ENCODE measurements at regions not wholly inside any gene's neighbourhood (a gene's known extent, or its start where the extent isn't known, plus 50 kb on each side); places are given as distances from the start of the nearest gene placed in this dataset.

- no peaks in the 10 kb centered on the region for H3K9me3 Mint-ChIP-seq (ENCODE audit: unreplicated experiment)
- no peak overlapping the region for H3K27ac Mint-ChIP-seq (ENCODE audit: unreplicated experiment)
- Histone ChIP-seq H3K36me3 (ENCODE audit: control insufficient read depth, insufficient read depth, low read length) (no peaks in the 10 kb centered on the region), H3K27me3 (replicated peaks; ENCODE audit: control insufficient read depth, insufficient read depth, low read length) (no peaks in the 10 kb centered on the region), H3K4me1 (no peaks in the 10 kb centered on the region), H3K4me3 (ENCODE audit: low read depth, low read length) (no peak overlapping the region), H3K9me3 (no peaks in the 10 kb centered on the region)
- intact Hi-C loops (cut with micrococcal nuclease; ENCODE audit: unreplicated experiment) = no loop called here
- TF ChIP-seq, protein P1, sequence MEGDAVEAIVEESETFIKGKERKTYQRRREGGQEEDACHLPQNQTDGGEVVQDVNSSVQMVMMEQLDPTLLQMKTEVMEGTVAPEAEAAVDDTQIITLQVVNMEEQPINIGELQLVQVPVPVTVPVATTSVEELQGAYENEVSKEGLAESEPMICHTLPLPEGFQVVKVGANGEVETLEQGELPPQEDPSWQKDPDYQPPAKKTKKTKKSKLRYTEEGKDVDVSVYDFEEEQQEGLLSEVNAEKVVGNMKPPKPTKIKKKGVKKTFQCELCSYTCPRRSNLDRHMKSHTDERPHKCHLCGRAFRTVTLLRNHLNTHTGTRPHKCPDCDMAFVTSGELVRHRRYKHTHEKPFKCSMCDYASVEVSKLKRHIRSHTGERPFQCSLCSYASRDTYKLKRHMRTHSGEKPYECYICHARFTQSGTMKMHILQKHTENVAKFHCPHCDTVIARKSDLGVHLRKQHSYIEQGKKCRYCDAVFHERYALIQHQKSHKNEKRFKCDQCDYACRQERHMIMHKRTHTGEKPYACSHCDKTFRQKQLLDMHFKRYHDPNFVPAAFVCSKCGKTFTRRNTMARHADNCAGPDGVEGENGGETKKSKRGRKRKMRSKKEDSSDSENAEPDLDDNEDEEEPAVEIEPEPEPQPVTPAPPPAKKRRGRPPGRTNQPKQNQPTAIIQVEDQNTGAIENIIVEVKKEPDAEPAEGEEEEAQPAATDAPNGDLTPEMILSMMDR (IDR thresholded peaks at IDR 0.05; ENCODE audit: insufficient read depth in 1 of 2, low read depth in 1 of 2, low read length in 1 of 2, severe bottlenecking in 1 of 2, unreplicated experiment in 1 of 2) = no peak
- no peak for DNase-seq
- H3K4me3 Mint-ChIP-seq (ENCODE audit: unreplicated experiment) = no peak overlapping the region
- H3K4me1 Mint-ChIP-seq (ENCODE audit: low read depth, unreplicated experiment) = no peaks in the 10 kb centered on the region
- H3K36me3 Mint-ChIP-seq (ENCODE audit: insufficient read depth, unreplicated experiment) = no peaks in the 10 kb centered on the region
- no peaks in the 10 kb centered on the region for H3K27me3 Mint-ChIP-seq (ENCODE audit: insufficient read depth, unreplicated experiment)
- no TSS peak for BruUV-seq (replicated peaks)
- POLR2A ChIA-PET = no interaction called here
- CTCF ChIA-PET = no interaction called here
These were observed 115.6 kb upstream of the ADAMTS5 start for GRCh38 chr21:27082431-27083010.

DNA sequence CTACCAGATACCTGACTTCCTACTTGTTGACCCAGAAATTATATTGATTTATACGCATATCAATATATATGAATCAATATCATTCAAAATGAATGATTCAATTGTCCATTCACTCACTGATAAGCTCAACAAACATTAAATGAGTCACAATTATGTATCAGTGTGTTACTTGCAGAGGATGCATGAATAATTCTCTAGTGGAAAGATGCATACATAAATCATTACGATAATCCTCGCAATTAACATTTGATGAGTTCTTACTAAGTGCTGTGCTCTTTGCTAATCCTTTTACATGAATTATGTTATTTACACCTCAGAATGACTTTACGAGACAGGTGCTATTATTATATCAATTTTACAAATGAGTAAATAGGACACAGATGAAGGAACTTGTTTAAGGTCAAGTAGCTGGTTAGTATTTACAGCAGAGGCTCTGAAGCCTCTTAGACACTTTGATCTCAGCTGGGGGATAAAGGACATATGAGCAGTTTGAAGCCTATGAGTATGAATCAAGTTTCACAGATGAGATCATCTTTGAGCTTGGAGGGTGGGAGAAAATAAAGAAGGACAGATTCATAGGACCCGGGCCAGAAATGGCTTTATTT is 112.8 kb upstream of the ADAMTS5 start:
- H3K4me3 ChIP-seq (ENCODE audit: low read depth, low read length) = no peak overlapping the region
- Mint-ChIP-seq H3K27me3 (ENCODE audit: insufficient read depth, unreplicated experiment) (no peaks in the 10 kb centered on the region), H3K27ac (ENCODE audit: unreplicated experiment) (no peak overlapping the region), H3K4me1 (ENCODE audit: low read depth, unreplicated experiment) (no peaks in the 10 kb centered on the region), H3K9me3 (ENCODE audit: unreplicated experiment) (no peaks in the 10 kb centered on the region), H3K4me3 (ENCODE audit: unreplicated experiment) (no peak overlapping the region), H3K36me3 (ENCODE audit: insufficient read depth, unreplicated experiment) (no peaks in the 10 kb centered on the region)
- BruUV-seq (replicated peaks) = no TSS peak
- H3K36me3 ChIP-seq (ENCODE audit: control insufficient read depth, insufficient read depth, low read length) = no peaks in the 10 kb centered on the region
- CTCF ChIA-PET = no interaction called here
- intact Hi-C loops (cut with micrococcal nuclease; ENCODE audit: unreplicated experiment) = no loop called here
- no peaks in the 10 kb centered on the region for H3K4me1 ChIP-seq
- DNase-seq = no peak
- TF ChIP-seq, protein P1 (IDR thresholded peaks at IDR 0.05; ENCODE audit: insufficient read depth in 1 of 2, low read depth in 1 of 2, low read length in 1 of 2, severe bottlenecking in 1 of 2, unreplicated experiment in 1 of 2) = no peak
- no peaks in the 10 kb centered on the region for H3K9me3 ChIP-seq
- POLR2A ChIA-PET = no interaction called here
- no peaks in the 10 kb centered on the region for H3K27me3 ChIP-seq (replicated peaks; ENCODE audit: control insufficient read depth, insufficient read depth, low read length)

DNA sequence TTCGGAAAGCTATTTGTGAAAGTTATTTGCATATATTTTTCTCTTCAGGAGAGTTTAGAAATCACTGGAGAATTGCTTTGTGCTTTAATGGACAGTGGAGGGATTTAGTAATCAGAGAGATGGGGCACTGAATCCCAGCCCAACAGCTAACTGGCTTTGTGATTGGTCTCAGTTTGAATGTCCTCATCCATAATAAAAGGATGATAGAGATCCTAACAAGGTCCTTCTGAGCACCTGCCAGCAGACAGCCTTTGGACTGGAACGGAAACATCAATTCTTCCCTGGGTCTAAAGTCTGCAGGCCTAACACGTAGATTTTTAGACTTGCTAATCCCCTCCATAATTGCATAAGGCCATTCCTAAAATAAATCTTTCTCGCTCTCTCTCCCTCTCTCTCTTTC is 112.0 kb upstream of the ADAMTS5 start:
- intact Hi-C loops (cut with micrococcal nuclease; ENCODE audit: unreplicated experiment) = no loop called here
- H3K4me1 ChIP-seq = no peaks in the 10 kb centered on the region
- no peaks in the 10 kb centered on the region for H3K27me3 Mint-ChIP-seq (ENCODE audit: insufficient read depth, unreplicated experiment)
- no peaks in the 10 kb centered on the region for H3K36me3 Mint-ChIP-seq (ENCODE audit: insufficient read depth, unreplicated experiment)
- ChIA-PET POLR2A (no interaction called here), CTCF (no interaction called here)
- H3K27ac Mint-ChIP-seq (ENCODE audit: unreplicated experiment) = no peak overlapping the region
- H3K4me3 Mint-ChIP-seq (ENCODE audit: unreplicated experiment) = no peak overlapping the region
- DNase-seq = no peak
- no peaks in the 10 kb centered on the region for H3K9me3 ChIP-seq
- no peaks in the 10 kb centered on the region for H3K27me3 ChIP-seq (replicated peaks; ENCODE audit: control insufficient read depth, insufficient read depth, low read length)
- BruUV-seq (replicated peaks) = no TSS peak
- H3K36me3 ChIP-seq (ENCODE audit: control insufficient read depth, insufficient read depth, low read length) = no peaks in the 10 kb centered on the region
- no peaks in the 10 kb centered on the region for H3K9me3 Mint-ChIP-seq (ENCODE audit: unreplicated experiment)
- no peak overlapping the region for H3K4me3 ChIP-seq (ENCODE audit: low read depth, low read length)
- no peaks in the 10 kb centered on the region for H3K4me1 Mint-ChIP-seq (ENCODE audit: low read depth, unreplicated experiment)
- TF ChIP-seq, protein P1 (IDR thresholded peaks at IDR 0.05; ENCODE audit: insufficient read depth in 1 of 2, low read depth in 1 of 2, low read length in 1 of 2, severe bottlenecking in 1 of 2, unreplicated experiment in 1 of 2) = no peak

All from Caco-2 (cell line).